ENCODE measurements at regions not wholly inside any gene's neighbourhood (a gene's known extent, or its start where the extent isn't known, plus 50 kb on each side); places are given as distances from the start of the nearest gene placed in this dataset.

DNA sequence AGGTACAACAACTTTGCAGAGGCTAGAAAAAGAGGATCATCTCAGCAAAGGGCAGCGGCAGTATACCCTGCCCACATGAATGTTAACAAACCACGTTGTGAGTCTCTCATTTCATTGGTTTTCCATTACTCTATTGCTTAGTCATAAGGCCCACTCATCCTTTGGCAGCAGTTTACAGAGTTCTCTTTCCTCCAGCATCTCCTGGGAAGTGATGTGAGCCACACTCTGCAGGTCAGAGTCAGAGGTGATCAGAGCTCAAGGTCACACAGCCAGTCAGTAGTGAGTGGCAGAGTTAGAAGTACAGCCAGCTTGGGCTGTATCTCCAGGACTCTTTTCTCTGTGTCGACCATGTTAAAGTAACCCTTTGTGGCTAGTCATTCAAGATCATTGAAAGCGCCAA lies 599.6 kb upstream of the GRAMD2B start:
- intact Hi-C loops (cut with DNase I; ENCODE audit: low total_unique reads) (no loop called here), in situ Hi-C loops (cut with MboI; ENCODE audit: low pct_ligation_motif_present in 1 of 4, low pct_unique_long_range_greater_than_20kb in 1 of 4, low sequenced_read_pairs in 3 of 4) (no loop called here)
- no peaks in the 10 kb centered on the region for H3K27me3 ChIP-seq
- no peaks in the 10 kb centered on the region for H3K4me1 ChIP-seq
- DNase-seq, result no peak
- WGBS, 2 donors (ENCODE audit: low coverage in 1 of 2), result 89 to 90% methylated on average over 4 of the region's 4 CpGs
- no peaks in the 10 kb centered on the region for H3K9me3 ChIP-seq
- no peak overlapping the region for H3K4me3 ChIP-seq
- no peak for TF ChIP-seq POLR2A (IDR thresholded peaks at IDR 0.05)
- no peak overlapping the region for H3K27ac ChIP-seq
- no peaks in the 10 kb centered on the region for H3K36me3 ChIP-seq

DNA sequence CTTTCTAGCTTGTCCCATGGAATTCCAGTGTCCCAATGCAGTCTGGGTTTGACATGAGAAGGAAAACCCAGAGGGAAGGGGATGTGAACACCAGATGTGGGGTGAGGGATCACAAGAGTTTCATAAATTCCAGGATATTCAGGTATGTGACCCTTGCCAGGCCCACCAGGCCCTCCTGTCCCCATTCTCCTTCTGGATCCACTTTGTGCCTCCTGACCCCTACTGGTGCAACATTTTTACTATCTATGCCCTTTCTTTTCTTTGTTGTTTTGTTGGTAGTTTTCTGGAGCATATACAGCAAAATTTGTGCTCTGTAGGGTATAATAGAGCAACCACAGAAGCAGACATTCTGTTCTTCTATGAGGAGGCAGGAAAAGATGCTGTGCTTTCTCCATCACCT lies 597.0 kb upstream of the GRAMD2B start:
- no peak overlapping the region for H3K4me3 ChIP-seq
- intact Hi-C loops (cut with DNase I; ENCODE audit: low total_unique reads), result no loop called here
- no peaks in the 10 kb centered on the region for H3K4me1 ChIP-seq
- H3K9me3 ChIP-seq, result no peaks in the 10 kb centered on the region
- no peaks in the 10 kb centered on the region for H3K27me3 ChIP-seq
- H3K36me3 ChIP-seq, result no peaks in the 10 kb centered on the region
- no peak overlapping the region for H3K27ac ChIP-seq
- TF ChIP-seq, protein P1, sequence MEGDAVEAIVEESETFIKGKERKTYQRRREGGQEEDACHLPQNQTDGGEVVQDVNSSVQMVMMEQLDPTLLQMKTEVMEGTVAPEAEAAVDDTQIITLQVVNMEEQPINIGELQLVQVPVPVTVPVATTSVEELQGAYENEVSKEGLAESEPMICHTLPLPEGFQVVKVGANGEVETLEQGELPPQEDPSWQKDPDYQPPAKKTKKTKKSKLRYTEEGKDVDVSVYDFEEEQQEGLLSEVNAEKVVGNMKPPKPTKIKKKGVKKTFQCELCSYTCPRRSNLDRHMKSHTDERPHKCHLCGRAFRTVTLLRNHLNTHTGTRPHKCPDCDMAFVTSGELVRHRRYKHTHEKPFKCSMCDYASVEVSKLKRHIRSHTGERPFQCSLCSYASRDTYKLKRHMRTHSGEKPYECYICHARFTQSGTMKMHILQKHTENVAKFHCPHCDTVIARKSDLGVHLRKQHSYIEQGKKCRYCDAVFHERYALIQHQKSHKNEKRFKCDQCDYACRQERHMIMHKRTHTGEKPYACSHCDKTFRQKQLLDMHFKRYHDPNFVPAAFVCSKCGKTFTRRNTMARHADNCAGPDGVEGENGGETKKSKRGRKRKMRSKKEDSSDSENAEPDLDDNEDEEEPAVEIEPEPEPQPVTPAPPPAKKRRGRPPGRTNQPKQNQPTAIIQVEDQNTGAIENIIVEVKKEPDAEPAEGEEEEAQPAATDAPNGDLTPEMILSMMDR (IDR thresholded peaks at IDR 0.05), result no peak
- TF ChIP-seq POLR2A (IDR thresholded peaks at IDR 0.05) (no peak), POLR2AphosphoS5 (IDR thresholded peaks at IDR 0.05) (no peak)
- in situ Hi-C loops (cut with MboI; ENCODE audit: low pct_ligation_motif_present in 1 of 4, low pct_unique_long_range_greater_than_20kb in 1 of 4, low sequenced_read_pairs in 3 of 4), result no loop called here
- no peak for DNase-seq

DNA sequence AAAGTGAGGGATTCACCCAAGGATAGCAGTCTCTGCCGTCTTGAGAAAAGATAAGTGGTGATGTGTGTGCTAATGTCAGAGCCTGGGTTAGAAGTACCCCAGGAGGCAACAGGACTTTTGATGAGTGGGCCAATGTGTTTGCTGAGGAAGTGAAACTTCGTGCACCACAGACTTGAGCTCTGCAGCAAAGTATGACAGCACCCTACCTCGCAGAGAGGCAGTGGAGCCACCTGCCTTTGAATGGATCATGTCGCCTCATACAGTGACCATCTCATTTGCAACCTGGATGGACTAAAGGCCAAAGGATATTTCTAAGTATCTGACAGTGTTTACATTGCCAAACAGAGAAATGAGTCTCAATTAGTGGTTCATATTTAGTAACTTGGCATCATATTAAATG lies 593.9 kb upstream of the GRAMD2B start:
- Histone ChIP-seq H3K36me3 (no peaks in the 10 kb centered on the region), H3K27ac (no peak overlapping the region), H3K4me1 (no peaks in the 10 kb centered on the region), H3K4me3 (no peak overlapping the region), H3K27me3 (no peaks in the 10 kb centered on the region), H3K9me3 (no peaks in the 10 kb centered on the region)
- in situ Hi-C loops (cut with MboI; ENCODE audit: low pct_ligation_motif_present in 1 of 4, low pct_unique_long_range_greater_than_20kb in 1 of 4, low sequenced_read_pairs in 3 of 4) (no loop called here), intact Hi-C loops (cut with DNase I; ENCODE audit: low total_unique reads) (no loop called here)
- DNase-seq, result no peak
- 77 to 90% methylated on average over 1 to 4 of the region's 4 CpGs for WGBS, 2 donors (ENCODE audit: low coverage in 1 of 2)
- TF ChIP-seq EP300 (IDR thresholded peaks at IDR 0.05; ENCODE audit: low read depth) (no peak), POLR2AphosphoS5 (IDR thresholded peaks at IDR 0.05) (no peak), POLR2A (IDR thresholded peaks at IDR 0.05) (no peak)
- TF ChIP-seq, protein P1 (IDR thresholded peaks at IDR 0.05), result no peak

DNA sequence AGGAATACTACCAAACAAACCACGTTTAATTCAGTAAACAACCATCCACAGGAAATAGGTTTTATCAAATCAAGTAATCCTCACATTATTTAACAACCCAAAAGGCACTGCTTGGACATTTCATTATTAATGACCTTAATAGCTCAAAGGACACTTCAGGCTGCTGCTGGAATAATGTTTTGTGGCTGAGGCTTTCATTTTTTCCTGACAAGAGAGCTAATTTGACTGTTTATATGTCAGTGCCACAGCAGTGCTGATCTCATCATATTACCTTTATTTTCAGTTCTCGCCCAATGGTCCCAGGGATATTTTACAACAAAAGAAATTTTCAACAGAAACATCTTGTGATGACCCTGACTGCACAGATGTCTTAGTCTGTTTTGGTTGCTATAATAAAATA lies 589.8 kb upstream of the GRAMD2B start:
- TF ChIP-seq POLR2A (IDR thresholded peaks at IDR 0.05) (no peak), EP300 (IDR thresholded peaks at IDR 0.05; ENCODE audit: low read depth) (no peak), POLR2AphosphoS5 (IDR thresholded peaks at IDR 0.05) (no peak)
- TF ChIP-seq, protein P1 (IDR thresholded peaks at IDR 0.05), result no peak
- intact Hi-C loops (cut with DNase I; ENCODE audit: low total_unique reads), result no loop called here
- DNase-seq, result no peak
- 44 to 56% methylated on average over 2 of the region's 2 CpGs for WGBS, 2 donors (ENCODE audit: low coverage in 1 of 2)
- in situ Hi-C loops (cut with MboI; ENCODE audit: low pct_ligation_motif_present in 1 of 4, low pct_unique_long_range_greater_than_20kb in 1 of 4, low sequenced_read_pairs in 3 of 4), result no loop called here
- H3K27ac ChIP-seq, result no peak overlapping the region
- no peaks in the 10 kb centered on the region for H3K27me3 ChIP-seq
- peaks cover 0 to 10% (median 3%) of the 10 kb centered on the region in 4 donors for H3K4me1 ChIP-seq
- no peaks in the 10 kb centered on the region for H3K9me3 ChIP-seq
- no peaks in the 10 kb centered on the region for H3K36me3 ChIP-seq
- H3K4me3 ChIP-seq, result no peak overlapping the region

DNA sequence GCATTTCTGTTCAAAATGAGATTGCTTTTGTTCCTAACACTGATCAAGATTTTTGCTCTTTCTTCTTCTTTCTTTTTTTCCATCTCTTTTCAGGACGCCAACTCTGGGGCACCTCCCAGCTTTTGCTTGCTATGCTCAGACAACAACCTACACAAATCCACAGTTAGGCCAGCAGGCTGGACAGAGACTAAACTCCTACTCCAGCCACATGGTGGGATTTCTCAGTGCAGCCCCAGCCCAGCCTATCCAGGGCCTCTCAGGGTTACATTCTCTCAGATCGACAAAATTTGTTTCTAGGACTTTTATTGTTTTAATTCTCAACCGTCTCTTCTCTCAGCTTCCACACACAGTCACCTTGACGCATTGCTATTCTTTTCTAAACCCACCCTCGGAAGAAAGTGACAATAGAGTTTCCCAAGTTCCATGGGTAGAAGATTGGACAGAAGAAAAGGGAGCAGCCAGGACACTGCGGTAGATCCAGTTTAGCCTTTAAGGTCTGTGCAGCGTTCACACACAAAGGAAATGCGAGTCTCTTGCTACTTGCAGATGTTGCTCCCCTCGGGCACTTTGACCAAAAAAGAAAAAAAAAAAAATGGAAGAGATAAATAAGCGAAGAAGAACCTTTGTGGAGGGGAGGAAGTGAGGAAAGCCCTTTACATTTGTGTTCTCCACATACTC lies 588.6 kb upstream of the GRAMD2B start:
- DNase-seq, result no peak
- peaks cover 0 to 10% (median 3%) of the 10 kb centered on the region in 4 donors for H3K4me1 ChIP-seq
- no peaks in the 10 kb centered on the region for H3K36me3 ChIP-seq
- WGBS, 2 donors (ENCODE audit: low coverage in 1 of 2), result 82 to 85% methylated on average over 9 to 10 of the region's 10 CpGs
- intact Hi-C loops (cut with DNase I; ENCODE audit: low total_unique reads), result no loop called here
- H3K4me3 ChIP-seq, result no peak overlapping the region
- in situ Hi-C loops (cut with MboI; ENCODE audit: low pct_ligation_motif_present in 1 of 4, low pct_unique_long_range_greater_than_20kb in 1 of 4, low sequenced_read_pairs in 3 of 4), result no loop called here
- TF ChIP-seq EP300 (IDR thresholded peaks at IDR 0.05; ENCODE audit: low read depth), result no peak
- TF ChIP-seq, protein P1 (IDR thresholded peaks at IDR 0.05), result no peak
- TF ChIP-seq POLR2A (IDR thresholded peaks at IDR 0.05), result no peak
- TF ChIP-seq POLR2AphosphoS5 (IDR thresholded peaks at IDR 0.05), result no peak
- no peaks in the 10 kb centered on the region for H3K27me3 ChIP-seq
- no peaks in the 10 kb centered on the region for H3K9me3 ChIP-seq
- H3K27ac ChIP-seq, result no peak overlapping the region
